Parathyroid adenoma (tissue), 2 donors: ENCODE measurements at regions not wholly inside any gene's neighbourhood (a gene's known extent, or its start where the extent isn't known, plus 50 kb on each side); places are given as distances from the start of the nearest gene placed in this dataset.

Experiments
- H2AFZ ChIP-seq: fragments of 300-600 bp; sonication (generic); one replicate; pipeline ENCODE4 v1.7.0; 2017; ENCODE audit warnings: antibody characterized with exemption, mild to moderate bottlenecking
- H3K27ac ChIP-seq: fragments of 300-600 bp; sonication (generic); one replicate; pipeline ENCODE4 v1.7.0; 2017
- H3K27me3 ChIP-seq: fragments of 300-600 bp; sonication (generic); one replicate; pipeline ENCODE4 v1.7.0; 2017; ENCODE audit warnings: low read length; ENCODE audit not compliant: control insufficient read depth, insufficient read depth
- H3K36me3 ChIP-seq: fragments of 300-600 bp; sonication (generic); one replicate; pipeline ENCODE4 v1.7.0; 2017; ENCODE audit warnings: low read length; ENCODE audit not compliant: control insufficient read depth, insufficient read depth
- H3K4me1 ChIP-seq: fragments of 300-600 bp; sonication (generic); one replicate; pipeline ENCODE4 v1.7.0; 2017; ENCODE audit warnings: control low read depth
- H3K4me2 ChIP-seq: fragments of 300-600 bp; sonication (generic); one replicate; pipeline ENCODE4 v1.7.0; 2017; ENCODE audit warnings: low read length
- H3K4me3 ChIP-seq: fragments of 300-600 bp; sonication (generic); one replicate; pipeline ENCODE4 v1.7.0; 2017; ENCODE audit warnings: low read depth, low read length
- H3K79me2 ChIP-seq: fragments of 300-600 bp; sonication (generic); one replicate; pipeline ENCODE4 v1.7.0; 2017; ENCODE audit warnings: control low read depth
- H3K9ac ChIP-seq: fragments of 300-600 bp; sonication (generic); one replicate; pipeline ENCODE4 v1.7.0; 2017; ENCODE audit warnings: mild to moderate bottlenecking
- H3K9me3 ChIP-seq: fragments of 300-600 bp; sonication (generic); one replicate; pipeline ENCODE4 v1.7.0; 2017; ENCODE audit warnings: low read length; ENCODE audit not compliant: control insufficient read depth
- TF ChIP-seq, protein P1 (sequence below): fragments of 300-600 bp; sonication (generic); IDR thresholded peaks from one replicate; pipeline ENCODE4 v1.7.0; 2017; ENCODE audit warnings: antibody characterized with exemption, mild to moderate bottlenecking
- donor health status: primary hyperparathyroidism.

DNA sequence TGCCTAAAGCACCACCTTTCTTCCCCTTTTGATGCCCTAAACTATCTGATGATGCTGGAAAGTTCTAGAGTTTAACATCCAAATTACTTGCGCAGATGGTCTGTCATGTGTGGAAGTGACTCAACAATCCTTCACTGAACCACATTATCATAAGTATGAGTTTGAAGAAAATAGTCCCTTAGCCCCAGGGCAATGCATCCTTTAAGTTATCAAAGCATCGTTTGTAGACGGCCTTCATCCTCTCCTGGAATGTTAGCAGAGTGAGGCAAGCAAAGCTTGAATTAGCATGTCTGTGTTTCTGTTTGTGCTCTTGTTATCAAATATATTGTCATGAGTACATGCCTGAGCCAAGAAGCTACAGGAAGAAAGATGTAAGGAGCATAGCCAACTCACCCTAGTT lies 570.9 kb downstream of the MID1IP1 start:
- Histone ChIP-seq H3K36me3 (no peaks in the 10 kb centered on the region), H3K79me2 (no peaks in the 10 kb centered on the region), H3K4me1 (no peaks in the 10 kb centered on the region), H3K4me3 (no peak overlapping the region), H3K27ac (no peak overlapping the region), H3K9ac (no peak overlapping the region), H2AFZ (no peak overlapping the region), H3K27me3 (no peaks in the 10 kb centered on the region), H3K4me2 (no peak overlapping the region), H3K9me3 (no peaks in the 10 kb centered on the region)
- TF ChIP-seq, protein P1, sequence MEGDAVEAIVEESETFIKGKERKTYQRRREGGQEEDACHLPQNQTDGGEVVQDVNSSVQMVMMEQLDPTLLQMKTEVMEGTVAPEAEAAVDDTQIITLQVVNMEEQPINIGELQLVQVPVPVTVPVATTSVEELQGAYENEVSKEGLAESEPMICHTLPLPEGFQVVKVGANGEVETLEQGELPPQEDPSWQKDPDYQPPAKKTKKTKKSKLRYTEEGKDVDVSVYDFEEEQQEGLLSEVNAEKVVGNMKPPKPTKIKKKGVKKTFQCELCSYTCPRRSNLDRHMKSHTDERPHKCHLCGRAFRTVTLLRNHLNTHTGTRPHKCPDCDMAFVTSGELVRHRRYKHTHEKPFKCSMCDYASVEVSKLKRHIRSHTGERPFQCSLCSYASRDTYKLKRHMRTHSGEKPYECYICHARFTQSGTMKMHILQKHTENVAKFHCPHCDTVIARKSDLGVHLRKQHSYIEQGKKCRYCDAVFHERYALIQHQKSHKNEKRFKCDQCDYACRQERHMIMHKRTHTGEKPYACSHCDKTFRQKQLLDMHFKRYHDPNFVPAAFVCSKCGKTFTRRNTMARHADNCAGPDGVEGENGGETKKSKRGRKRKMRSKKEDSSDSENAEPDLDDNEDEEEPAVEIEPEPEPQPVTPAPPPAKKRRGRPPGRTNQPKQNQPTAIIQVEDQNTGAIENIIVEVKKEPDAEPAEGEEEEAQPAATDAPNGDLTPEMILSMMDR = no peak

GRCh38 chrX:39377157-39377556 lies 575.9 kb downstream of the MID1IP1 start:
- H3K4me3 ChIP-seq = no peak overlapping the region
- no peak overlapping the region for H3K9ac ChIP-seq
- H2AFZ ChIP-seq = no peak overlapping the region
- H3K27me3 ChIP-seq = no peaks in the 10 kb centered on the region
- no peaks in the 10 kb centered on the region for H3K4me1 ChIP-seq
- no peaks in the 10 kb centered on the region for H3K9me3 ChIP-seq
- TF ChIP-seq, protein P1 = no peak
- no peak overlapping the region for H3K27ac ChIP-seq
- H3K36me3 ChIP-seq = no peaks in the 10 kb centered on the region
- no peak overlapping the region for H3K4me2 ChIP-seq
- H3K79me2 ChIP-seq = no peaks in the 10 kb centered on the region

GRCh38 chrX:39377773-39378172 lies 576.5 kb downstream of the MID1IP1 start:
- Histone ChIP-seq H3K4me1 (no peaks in the 10 kb centered on the region), H3K79me2 (no peaks in the 10 kb centered on the region), H3K4me2 (no peak overlapping the region), H3K9me3 (no peaks in the 10 kb centered on the region), H3K27me3 (no peaks in the 10 kb centered on the region), H3K4me3 (no peak overlapping the region), H2AFZ (no peak overlapping the region), H3K27ac (no peak overlapping the region), H3K36me3 (no peaks in the 10 kb centered on the region), H3K9ac (no peak overlapping the region)
- TF ChIP-seq, protein P1 = no peak

GRCh38 chrX:39381422-39381821 lies 580.2 kb downstream of the MID1IP1 start:
- H3K4me1 ChIP-seq = no peaks in the 10 kb centered on the region
- no peak overlapping the region for H3K9ac ChIP-seq
- no peak overlapping the region for H3K27ac ChIP-seq
- H3K9me3 ChIP-seq = no peaks in the 10 kb centered on the region
- no peak overlapping the region for H3K4me3 ChIP-seq
- H3K27me3 ChIP-seq = no peaks in the 10 kb centered on the region
- no peaks in the 10 kb centered on the region for H3K79me2 ChIP-seq
- H3K4me2 ChIP-seq = no peak overlapping the region
- H2AFZ ChIP-seq = no peak overlapping the region
- TF ChIP-seq, protein P1 = no peak
- no peaks in the 10 kb centered on the region for H3K36me3 ChIP-seq

DNA sequence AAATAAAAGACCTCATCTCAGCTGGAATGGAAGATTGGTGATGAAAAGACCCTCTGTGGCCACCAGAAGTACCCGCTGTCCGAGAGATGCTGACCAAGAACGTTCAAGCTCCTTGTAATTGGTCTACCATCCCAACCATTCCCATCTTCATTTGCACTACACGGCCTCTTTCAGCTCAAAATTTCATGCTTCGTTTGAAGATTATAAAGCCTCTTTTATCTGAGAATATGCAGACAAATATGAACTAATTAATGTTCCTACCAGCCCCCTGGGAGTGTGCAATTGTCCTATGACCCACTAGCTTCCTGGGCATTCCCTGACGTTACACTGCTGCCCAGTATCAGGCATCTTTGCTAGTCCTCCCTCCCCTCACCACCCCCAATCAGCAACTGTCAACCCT lies 583.7 kb downstream of the MID1IP1 start:
- Histone ChIP-seq H3K79me2 (no peaks in the 10 kb centered on the region), H3K27ac (no peak overlapping the region), H3K4me2 (no peak overlapping the region), H3K27me3 (no peaks in the 10 kb centered on the region), H3K4me1 (no peaks in the 10 kb centered on the region), H3K36me3 (no peaks in the 10 kb centered on the region), H3K9me3 (no peaks in the 10 kb centered on the region), H3K4me3 (no peak overlapping the region), H3K9ac (no peak overlapping the region), H2AFZ (no peak overlapping the region)
- TF ChIP-seq, protein P1 = no peak
